Thoracic aorta (tissue), 2 donors: ENCODE measurements at regions not wholly inside any gene's neighbourhood (a gene's known extent, or its start where the extent isn't known, plus 50 kb on each side); places are given as distances from the start of the nearest gene placed in this dataset.

Experiments used
- ATAC-seq: fragments of 150-250 bp; one replicate; pipeline ENCODE4 v1.8.0; 2017; ENCODE audit warnings: low read depth; ENCODE audit not compliant: insufficient number of reproducible peaks, low FRiP score
- DNase-seq: peaks from one replicate; pipeline ENCODE4 v3.0.0-alpha.2; 2020; ENCODE audit warnings: low spot score
- H3K27ac ChIP-seq, 2 donors: fragments of 200-600 bp; sonication (generic); 1 replicate in 1 of 2; 2 replicates in 1 of 2; pipeline ENCODE4 v1.5.1; 2016; ENCODE audit warnings: mild to moderate bottlenecking in 2 of 2, moderate library complexity in 2 of 2
- H3K27me3 ChIP-seq: fragments of 200-600 bp; sonication (generic); replicated peaks from 2 replicates; pipeline ENCODE4 v1.6.0; 2016; ENCODE audit warnings: mild to moderate bottlenecking; ENCODE audit not compliant: insufficient read depth
- H3K36me3 ChIP-seq: fragments of 200-600 bp; sonication (generic); one replicate; pipeline ENCODE4 v1.5.1; 2016
- H3K4me1 ChIP-seq, 2 donors: fragments of 200-600 bp; sonication (generic); 1 replicate in 1 of 2; 2 replicates in 1 of 2; pipeline versions ENCODE4 v1.5.1 to v1.6.0; 2016; ENCODE audit warnings: low read depth in 2 of 2, mild to moderate bottlenecking in 1 of 2; ENCODE audit not compliant: control insufficient read depth in 1 of 2
- H3K4me3 ChIP-seq: fragments of 200-600 bp; sonication (generic); 2 replicates; pipeline ENCODE4 v1.5.1; 2016; ENCODE audit warnings: mild to moderate bottlenecking
- H3K9me3 ChIP-seq: fragments of 200-600 bp; sonication (generic); 2 replicates; pipeline ENCODE4 v1.5.1; 2016
- CTCF ChIP-seq: fragments of 200-600 bp; sonication (generic); IDR thresholded peaks from one replicate; pipeline ENCODE4 v1.5.1; 2019; ENCODE audit warnings: antibody characterized with exemption

- no peak overlapping the region for H3K27ac ChIP-seq
- ATAC-seq (no peak), DNase-seq (no peak)
- H3K36me3 ChIP-seq, result no peaks in the 10 kb centered on the region
- H3K4me1 ChIP-seq, result no peaks in the 10 kb centered on the region
- no peak overlapping the region for H3K4me3 ChIP-seq
- TF ChIP-seq CTCF, result no peak
- H3K9me3 ChIP-seq, result no peaks in the 10 kb centered on the region
- no peaks in the 10 kb centered on the region for H3K27me3 ChIP-seq
Measured at GRCh38 chr18:1922066-1922465, 649.2 kb downstream of the METTL4 start.

GRCh38 chr18:1928711-1929110 is 642.6 kb downstream of the METTL4 start:
- no peaks in the 10 kb centered on the region for H3K36me3 ChIP-seq
- TF ChIP-seq CTCF, result no peak
- no peak for ATAC-seq
- no peak for DNase-seq
- no peaks in the 10 kb centered on the region for H3K9me3 ChIP-seq
- H3K27ac ChIP-seq, result no peak overlapping the region
- H3K4me3 ChIP-seq, result no peak overlapping the region
- no peaks in the 10 kb centered on the region for H3K27me3 ChIP-seq
- no peaks in the 10 kb centered on the region for H3K4me1 ChIP-seq

GRCh38 chr18:1929720-1930119 is 641.6 kb downstream of the METTL4 start:
- H3K36me3 ChIP-seq, result no peaks in the 10 kb centered on the region
- H3K4me3 ChIP-seq, result no peak overlapping the region
- TF ChIP-seq CTCF, result no peak
- H3K27ac ChIP-seq, result no peak overlapping the region
- ATAC-seq, result no peak
- no peak for DNase-seq
- no peaks in the 10 kb centered on the region for H3K27me3 ChIP-seq
- H3K9me3 ChIP-seq, result no peaks in the 10 kb centered on the region
- no peaks in the 10 kb centered on the region for H3K4me1 ChIP-seq

- Histone ChIP-seq H3K36me3 (no peaks in the 10 kb centered on the region), H3K27me3 (no peaks in the 10 kb centered on the region), H3K9me3 (no peaks in the 10 kb centered on the region), H3K4me1 (no peaks in the 10 kb centered on the region), H3K27ac (no peak overlapping the region), H3K4me3 (no peak overlapping the region)
- no peak for DNase-seq
- TF ChIP-seq CTCF, result no peak
- no peak for ATAC-seq
Measured at GRCh38 chr18:1930291-1931270, 640.7 kb downstream of the METTL4 start.

GRCh38 chr18:1952486-1952885 is 618.8 kb downstream of the METTL4 start:
- DNase-seq (no peak), ATAC-seq (no peak)
- TF ChIP-seq CTCF, result no peak
- Histone ChIP-seq H3K27me3 (no peaks in the 10 kb centered on the region), H3K9me3 (no peaks in the 10 kb centered on the region), H3K36me3 (no peaks in the 10 kb centered on the region), H3K4me3 (no peak overlapping the region), H3K27ac (no peak overlapping the region), H3K4me1 (no peaks in the 10 kb centered on the region)
